ENCODE measurements at regions not wholly inside any gene's neighbourhood (a gene's known extent, or its start where the extent isn't known, plus 50 kb on each side); places are given as distances from the start of the nearest gene placed in this dataset.
"Not testable (repeated sequence)": the region's sequence is repeated elsewhere in the genome, so short reads cannot be mapped to it uniquely, and the experiment has no call there.

GRCh38 chr14:87049950-87050349, 943.0 kb downstream of the GALC start:
- no peak for DNase-seq (ENCODE audit: low read depth)

- no peak for DNase-seq (ENCODE audit: low read depth)
Measured at GRCh38 chr14:87046960-87047359, 946.0 kb downstream of the GALC start.

- DNase-seq (ENCODE audit: low read depth), result no peak
Measured at GRCh38 chr14:87045956-87046355, 947.0 kb downstream of the GALC start.

- DNase-seq (ENCODE audit: low read depth), result no peak
Measured at GRCh38 chr14:87045246-87045645, 947.7 kb downstream of the GALC start.

- DNase-seq (ENCODE audit: low read depth), result no peak
Measured at GRCh38 chr14:87044807-87045206, 948.2 kb downstream of the GALC start.

GRCh38 chr14:87043667-87044200, 949.2 kb downstream of the GALC start:
- DNase-seq (ENCODE audit: low read depth), result no peak

- no peak for DNase-seq (ENCODE audit: low read depth)
Measured at GRCh38 chr14:87042354-87042753, 950.6 kb downstream of the GALC start.

- no peak for DNase-seq (ENCODE audit: low read depth)
Measured at GRCh38 chr14:87041290-87042020, 951.5 kb downstream of the GALC start.

- no peak for DNase-seq (ENCODE audit: low read depth)
Measured at GRCh38 chr14:87034680-87035079, 958.3 kb downstream of the GALC start.

- DNase-seq (ENCODE audit: low read depth), result no peak
Measured at GRCh38 chr14:87030197-87030596, 962.8 kb downstream of the GALC start.

GRCh38 chr14:87020106-87020505, 972.9 kb downstream of the GALC start:
- DNase-seq (ENCODE audit: low read depth), result not testable (repeated sequence)

GRCh38 chr14:87018294-87018693, 974.7 kb downstream of the GALC start:
- DNase-seq (ENCODE audit: low read depth), result no peak

GRCh38 chr14:87017335-87017734, 975.6 kb downstream of the GALC start:
- DNase-seq (ENCODE audit: low read depth), result no peak

GRCh38 chr14:87014856-87015255, 978.1 kb downstream of the GALC start:
- DNase-seq (ENCODE audit: low read depth), result no peak

GRCh38 chr14:87013583-87013982, 979.4 kb downstream of the GALC start:
- no peak for DNase-seq (ENCODE audit: low read depth)

GRCh38 chr14:87008965-87009364, 984.0 kb downstream of the GALC start:
- DNase-seq (ENCODE audit: low read depth), result no peak

- no peak for DNase-seq (ENCODE audit: low read depth)
Measured at GRCh38 chr14:87005280-87005679, 987.7 kb downstream of the GALC start.

GRCh38 chr14:87002776-87003175, 990.2 kb downstream of the GALC start:
- DNase-seq (ENCODE audit: low read depth), result no peak

GRCh38 chr14:87001333-87001732, 991.6 kb downstream of the GALC start:
- DNase-seq (ENCODE audit: low read depth), result no peak

- DNase-seq (ENCODE audit: low read depth), result no peak
Measured at GRCh38 chr14:87000081-87000480, 992.9 kb downstream of the GALC start.

- no peak for DNase-seq (ENCODE audit: low read depth)
Measured at GRCh38 chr14:86999036-86999435, 993.9 kb downstream of the GALC start.

GRCh38 chr14:86997271-86997670, 995.7 kb downstream of the GALC start:
- no peak for DNase-seq (ENCODE audit: low read depth)

- no peak for DNase-seq (ENCODE audit: low read depth)
Measured at GRCh38 chr14:86990396-86990795, 1002.6 kb downstream of the GALC start.

- no peak for DNase-seq (ENCODE audit: low read depth)
Measured at GRCh38 chr14:86989285-86989684, 1003.7 kb downstream of the GALC start.

Data from T-helper 22 cell (primary cell).